Activated CD4-positive, alpha-beta T cell treated with anti-CD3 and anti-CD28 coated beads, Interleukin-2, amount 10 ng/mL, durations not matched to agents 24 days and 14 days (primary cell): ENCODE measurements at regions not wholly inside any gene's neighbourhood (a gene's known extent, or its start where the extent isn't known, plus 50 kb on each side); places are given as distances from the start of the nearest gene placed in this dataset.
"Not testable (repeated sequence)": the region's sequence is repeated elsewhere in the genome, so short reads cannot be mapped to it uniquely, and the experiment has no call there.

ENCODE experiments used
- DNase-seq: peaks from one replicate; pipeline ENCODE4 v3.0.0; 2022
- H3K27ac Mint-ChIP-seq: one replicate; pipeline ENCODE4 v1.8.0; 2022; ENCODE audit warnings: mild to moderate bottlenecking, mixed read lengths
- H3K27me3 Mint-ChIP-seq: one replicate; pipeline ENCODE4 v1.8.0; 2022; ENCODE audit warnings: mixed read lengths
- H3K36me3 Mint-ChIP-seq: one replicate; pipeline ENCODE4 v1.8.0; 2022; ENCODE audit warnings: low read depth, mild to moderate bottlenecking, mixed read lengths
- H3K4me1 Mint-ChIP-seq: one replicate; pipeline ENCODE4 v1.8.0; 2021; ENCODE audit warnings: mixed read lengths
- H3K4me3 Mint-ChIP-seq: one replicate; pipeline ENCODE4 v1.8.0; 2022; ENCODE audit warnings: mild to moderate bottlenecking, moderate library complexity, mixed read lengths
- H3K9me3 Mint-ChIP-seq: one replicate; pipeline ENCODE4 v1.8.0; 2021; ENCODE audit warnings: mixed read lengths
- intact Hi-C: fragments of 100-400 bp; cut with micrococcal nuclease; formaldehyde crosslinking; loops from one replicate; pipeline ENCODE4 v1.15.1; 2023

GRCh38 chr2:228793116-228793515, 478.0 kb downstream of the PID1 start:
- no peak for DNase-seq
- no peak overlapping the region for H3K4me3 Mint-ChIP-seq
- no peaks in the 10 kb centered on the region for H3K4me1 Mint-ChIP-seq
- no peak overlapping the region for H3K27ac Mint-ChIP-seq
- no peaks in the 10 kb centered on the region for H3K9me3 Mint-ChIP-seq
- intact Hi-C loops = no loop called here
- no peaks in the 10 kb centered on the region for H3K27me3 Mint-ChIP-seq
- H3K36me3 Mint-ChIP-seq = no peaks in the 10 kb centered on the region

- DNase-seq = no peak
- H3K4me1 Mint-ChIP-seq = no peaks in the 10 kb centered on the region
- no peaks in the 10 kb centered on the region for H3K27me3 Mint-ChIP-seq
- H3K36me3 Mint-ChIP-seq = no peaks in the 10 kb centered on the region
- no peaks in the 10 kb centered on the region for H3K9me3 Mint-ChIP-seq
- intact Hi-C loops = no loop called here
- H3K4me3 Mint-ChIP-seq = no peak overlapping the region
- no peak overlapping the region for H3K27ac Mint-ChIP-seq
Observed at GRCh38 chr2:228786901-228787300, 484.2 kb downstream of the PID1 start.

GRCh38 chr2:228782281-228782680, 488.8 kb downstream of the PID1 start:
- DNase-seq = no peak
- Mint-ChIP-seq H3K9me3 (no peaks in the 10 kb centered on the region), H3K27ac (no peak overlapping the region), H3K27me3 (no peaks in the 10 kb centered on the region), H3K4me1 (no peaks in the 10 kb centered on the region), H3K36me3 (no peaks in the 10 kb centered on the region), H3K4me3 (no peak overlapping the region)
- intact Hi-C loops = no loop called here

GRCh38 chr2:228777855-228778355, 493.2 kb downstream of the PID1 start:
- H3K9me3 Mint-ChIP-seq = no peaks in the 10 kb centered on the region
- no peaks in the 10 kb centered on the region for H3K36me3 Mint-ChIP-seq
- H3K27me3 Mint-ChIP-seq = no peaks in the 10 kb centered on the region
- no peak for DNase-seq
- H3K4me3 Mint-ChIP-seq = no peak overlapping the region
- intact Hi-C loops = no loop called here
- no peaks in the 10 kb centered on the region for H3K4me1 Mint-ChIP-seq
- no peak overlapping the region for H3K27ac Mint-ChIP-seq

- DNase-seq = no peak
- no peak overlapping the region for H3K4me3 Mint-ChIP-seq
- no peaks in the 10 kb centered on the region for H3K27me3 Mint-ChIP-seq
- H3K9me3 Mint-ChIP-seq = no peaks in the 10 kb centered on the region
- intact Hi-C loops = no loop called here
- no peaks in the 10 kb centered on the region for H3K4me1 Mint-ChIP-seq
- H3K27ac Mint-ChIP-seq = no peak overlapping the region
- H3K36me3 Mint-ChIP-seq = no peaks in the 10 kb centered on the region
Observed at GRCh38 chr2:228774548-228774947, 496.5 kb downstream of the PID1 start.

- peaks cover 3% of the 10 kb centered on the region for H3K9me3 Mint-ChIP-seq
- intact Hi-C loops = no loop called here
- DNase-seq = no peak
- H3K4me1 Mint-ChIP-seq = no peaks in the 10 kb centered on the region
- no peaks in the 10 kb centered on the region for H3K36me3 Mint-ChIP-seq
- H3K27me3 Mint-ChIP-seq = no peaks in the 10 kb centered on the region
- H3K27ac Mint-ChIP-seq = no peak overlapping the region
- H3K4me3 Mint-ChIP-seq = no peak overlapping the region
Observed at GRCh38 chr2:228771774-228772173, 499.3 kb downstream of the PID1 start.

- H3K36me3 Mint-ChIP-seq = no peaks in the 10 kb centered on the region
- no peak overlapping the region for H3K27ac Mint-ChIP-seq
- H3K4me1 Mint-ChIP-seq = no peaks in the 10 kb centered on the region
- intact Hi-C loops = no loop called here
- peaks cover 3% of the 10 kb centered on the region for H3K9me3 Mint-ChIP-seq
- DNase-seq = no peak
- no peaks in the 10 kb centered on the region for H3K27me3 Mint-ChIP-seq
- no peak overlapping the region for H3K4me3 Mint-ChIP-seq
Observed at GRCh38 chr2:228771315-228771714, 499.8 kb downstream of the PID1 start.

GRCh38 chr2:228768818-228769217, 502.3 kb downstream of the PID1 start:
- DNase-seq = no peak
- no peaks in the 10 kb centered on the region for H3K36me3 Mint-ChIP-seq
- H3K4me3 Mint-ChIP-seq = no peak overlapping the region
- intact Hi-C loops = no loop called here
- H3K27me3 Mint-ChIP-seq = no peaks in the 10 kb centered on the region
- peaks cover 3% of the 10 kb centered on the region for H3K9me3 Mint-ChIP-seq
- no peaks in the 10 kb centered on the region for H3K4me1 Mint-ChIP-seq
- no peak overlapping the region for H3K27ac Mint-ChIP-seq

GRCh38 chr2:228768141-228768540, 502.9 kb downstream of the PID1 start:
- intact Hi-C loops, H3K4me3 Mint-ChIP-seq, H3K27ac Mint-ChIP-seq, DNase-seq, H3K4me1 Mint-ChIP-seq, H3K27me3 Mint-ChIP-seq, H3K36me3 Mint-ChIP-seq, H3K9me3 Mint-ChIP-seq: not testable (repeated sequence)

GRCh38 chr2:228767196-228767595, 503.9 kb downstream of the PID1 start:
- intact Hi-C loops = no loop called here
- Mint-ChIP-seq H3K36me3 (no peaks in the 10 kb centered on the region), H3K9me3 (peaks cover 3% of the 10 kb centered on the region), H3K27ac (no peak overlapping the region), H3K4me1 (no peaks in the 10 kb centered on the region), H3K4me3 (no peak overlapping the region), H3K27me3 (no peaks in the 10 kb centered on the region)
- DNase-seq = no peak

- Mint-ChIP-seq H3K9me3 (peaks cover 3% of the 10 kb centered on the region), H3K36me3 (no peaks in the 10 kb centered on the region), H3K27me3 (no peaks in the 10 kb centered on the region), H3K27ac (no peak overlapping the region), H3K4me1 (no peaks in the 10 kb centered on the region), H3K4me3 (no peak overlapping the region)
- DNase-seq = no peak
- intact Hi-C loops = no loop called here
Observed at GRCh38 chr2:228763379-228763981, 507.6 kb downstream of the PID1 start.

- Mint-ChIP-seq H3K36me3 (no peaks in the 10 kb centered on the region), H3K27ac (no peak overlapping the region), H3K4me3 (no peak overlapping the region), H3K27me3 (no peaks in the 10 kb centered on the region), H3K4me1 (no peaks in the 10 kb centered on the region), H3K9me3 (peaks cover 3% of the 10 kb centered on the region)
- intact Hi-C loops = no loop called here
- no peak for DNase-seq
Observed at GRCh38 chr2:228762565-228762964, 508.5 kb downstream of the PID1 start.

GRCh38 chr2:228755661-228756060, 515.4 kb downstream of the PID1 start:
- intact Hi-C loops, DNase-seq, H3K36me3 Mint-ChIP-seq, H3K9me3 Mint-ChIP-seq, H3K27me3 Mint-ChIP-seq, H3K27ac Mint-ChIP-seq, H3K4me3 Mint-ChIP-seq, H3K4me1 Mint-ChIP-seq: not testable (repeated sequence)

- intact Hi-C loops = no loop called here
- Mint-ChIP-seq H3K9me3 (peaks cover 4% of the 10 kb centered on the region), H3K27ac (no peak overlapping the region), H3K4me3 (no peak overlapping the region), H3K27me3 (no peaks in the 10 kb centered on the region), H3K4me1 (no peaks in the 10 kb centered on the region), H3K36me3 (no peaks in the 10 kb centered on the region)
- DNase-seq = no peak
Observed at GRCh38 chr2:228747483-228747882, 523.6 kb downstream of the PID1 start.

GRCh38 chr2:228738671-228739380, 532.3 kb downstream of the PID1 start:
- intact Hi-C loops = no loop called here
- Mint-ChIP-seq H3K9me3 (peaks cover 6% of the 10 kb centered on the region), H3K27me3 (no peaks in the 10 kb centered on the region), H3K27ac (no peak overlapping the region), H3K36me3 (no peaks in the 10 kb centered on the region), H3K4me3 (no peak overlapping the region), H3K4me1 (no peaks in the 10 kb centered on the region)
- DNase-seq = no peak
